OCI-LY1 (cell line): ENCODE measurements at regions not wholly inside any gene's neighbourhood (a gene's known extent, or its start where the extent isn't known, plus 50 kb on each side); places are given as distances from the start of the nearest gene placed in this dataset.

ENCODE experiments used
- H2AFZ ChIP-seq: fragments of 200-600 bp; sonication (generic), shearing (Covaris generic); 2 replicates; pipeline ENCODE4 v1.6.0; 2014; ENCODE audit warnings: antibody characterized with exemption, mild to moderate bottlenecking, low read length
- H3F3A ChIP-seq: fragments of 200-600 bp; sonication (generic), shearing (Covaris generic); 2 replicates; pipeline ENCODE4 v1.6.0; 2014; ENCODE audit warnings: mild to moderate bottlenecking, antibody characterized with exemption, low read length, moderate library complexity; ENCODE audit not compliant: insufficient read depth
- H3K27ac ChIP-seq: fragments of 200-600 bp; sonication (generic); 2 replicates; pipeline ENCODE4 v1.5.1; 2014; ENCODE audit warnings: low read length, mixed run types, mild to moderate bottlenecking, low read depth; ENCODE audit not compliant: poor library complexity, severe bottlenecking
- H3K27me3 ChIP-seq: fragments of 200-600 bp; sonication (generic); 2 replicates; pipeline ENCODE4 v1.6.0; 2014; ENCODE audit warnings: antibody characterized with exemption, mild to moderate bottlenecking, low read length, moderate library complexity; ENCODE audit not compliant: insufficient read depth
- H3K36me3 ChIP-seq: fragments of 200-600 bp; sonication (generic); 2 replicates; pipeline ENCODE4 v1.6.1; 2014; ENCODE audit warnings: mild to moderate bottlenecking, antibody characterized with exemption, low read length, moderate library complexity, mixed read lengths; ENCODE audit not compliant: insufficient read depth
- H3K4me1 ChIP-seq: fragments of 200-600 bp; sonication (generic); 2 replicates; pipeline ENCODE4 v1.5.1; 2014; ENCODE audit warnings: mild to moderate bottlenecking, low read length, moderate library complexity; ENCODE audit not compliant: insufficient read depth, severe bottlenecking
- H3K4me2 ChIP-seq: fragments of 200-600 bp; sonication (generic), shearing (Covaris generic); 2 replicates; pipeline ENCODE4 v1.6.1; 2014; ENCODE audit warnings: low read length
- H3K4me3 ChIP-seq: fragments of 200-600 bp; sonication (generic); 2 replicates; pipeline ENCODE4 v1.5.1; 2014; ENCODE audit warnings: low read length, low read depth, mild to moderate bottlenecking, mixed read lengths; ENCODE audit not compliant: poor library complexity, severe bottlenecking
- H3K79me2 ChIP-seq: fragments of 200-600 bp; shearing (Covaris generic); 2 replicates; pipeline ENCODE4 v1.6.1; 2016; ENCODE audit warnings: mixed run types, low read length, mixed read lengths; ENCODE audit not compliant: insufficient read depth
- H3K9ac ChIP-seq: fragments of 200-600 bp; sonication (generic), shearing (Covaris generic); 2 replicates; pipeline ENCODE4 v1.6.1; 2014; ENCODE audit warnings: mild to moderate bottlenecking, low read length, mixed read lengths
- H3K9me2 ChIP-seq: fragments of 200-600 bp; sonication (generic), shearing (Covaris generic); 2 replicates; pipeline ENCODE4 v1.6.1; 2014; ENCODE audit warnings: low read depth, mild to moderate bottlenecking, low read length, mixed read lengths
- H3K9me3 ChIP-seq: fragments of 200-600 bp; shearing (Covaris generic); 2 replicates; pipeline ENCODE4 v1.6.1; 2014; ENCODE audit warnings: low read length, mixed read lengths
- H4K20me1 ChIP-seq: fragments of 200-600 bp; sonication (generic), shearing (Covaris generic); 2 replicates; pipeline ENCODE4 v1.6.0; 2016; ENCODE audit warnings: mild to moderate bottlenecking, low read length; ENCODE audit not compliant: insufficient read depth
- EZH2 ChIP-seq: fragments of 200-600 bp; sonication (generic), shearing (Covaris generic); IDR thresholded peaks from 2 replicates; pipeline ENCODE4 v1.8.0; 2017; ENCODE audit warnings: borderline replicate concordance, mixed run types, mild to moderate bottlenecking, antibody characterized with exemption, low read length, moderate library complexity, mixed read lengths
- TF ChIP-seq, protein P1 (sequence below): fragments of 200-600 bp; sonication (generic), shearing (Covaris generic); IDR thresholded peaks from 2 replicates; pipeline ENCODE4 v1.5.1; 2017; ENCODE audit warnings: mild to moderate bottlenecking, antibody characterized with exemption, low read length, moderate library complexity, mixed read lengths

DNA sequence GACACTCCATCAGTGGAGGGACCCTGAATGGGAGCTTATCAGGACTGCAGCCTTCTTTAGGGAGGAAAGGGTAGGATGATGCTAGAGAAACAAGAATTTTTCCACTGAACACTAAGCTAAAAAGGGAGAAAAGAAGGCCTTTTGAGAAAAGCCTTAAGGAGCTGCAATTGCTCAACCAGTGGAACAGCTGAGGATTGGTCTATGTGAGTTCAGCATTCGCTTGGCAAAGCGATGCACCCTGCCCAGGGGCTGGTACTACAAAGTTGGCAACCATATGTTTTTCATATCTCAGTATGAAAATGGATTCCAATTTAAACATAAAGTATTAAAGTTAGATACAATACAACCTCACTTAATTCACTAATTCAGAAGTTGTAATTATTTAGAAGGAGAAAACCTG, 117.8 kb upstream of the FAM20A start:
- Histone ChIP-seq H3K4me1 (no peaks in the 10 kb centered on the region), H3F3A (no peaks in the 10 kb centered on the region), H3K27me3 (no peaks in the 10 kb centered on the region), H3K9ac (no peak overlapping the region), H3K36me3 (no peaks in the 10 kb centered on the region), H2AFZ (no peak overlapping the region), H3K9me3 (no peaks in the 10 kb centered on the region), H3K79me2 (no peaks in the 10 kb centered on the region), H3K4me2 (no peak overlapping the region), H3K9me2 (no peaks in the 10 kb centered on the region), H3K27ac (no peak overlapping the region), H4K20me1 (no peaks in the 10 kb centered on the region), H3K4me3 (no peak overlapping the region)
- TF ChIP-seq, protein P1, sequence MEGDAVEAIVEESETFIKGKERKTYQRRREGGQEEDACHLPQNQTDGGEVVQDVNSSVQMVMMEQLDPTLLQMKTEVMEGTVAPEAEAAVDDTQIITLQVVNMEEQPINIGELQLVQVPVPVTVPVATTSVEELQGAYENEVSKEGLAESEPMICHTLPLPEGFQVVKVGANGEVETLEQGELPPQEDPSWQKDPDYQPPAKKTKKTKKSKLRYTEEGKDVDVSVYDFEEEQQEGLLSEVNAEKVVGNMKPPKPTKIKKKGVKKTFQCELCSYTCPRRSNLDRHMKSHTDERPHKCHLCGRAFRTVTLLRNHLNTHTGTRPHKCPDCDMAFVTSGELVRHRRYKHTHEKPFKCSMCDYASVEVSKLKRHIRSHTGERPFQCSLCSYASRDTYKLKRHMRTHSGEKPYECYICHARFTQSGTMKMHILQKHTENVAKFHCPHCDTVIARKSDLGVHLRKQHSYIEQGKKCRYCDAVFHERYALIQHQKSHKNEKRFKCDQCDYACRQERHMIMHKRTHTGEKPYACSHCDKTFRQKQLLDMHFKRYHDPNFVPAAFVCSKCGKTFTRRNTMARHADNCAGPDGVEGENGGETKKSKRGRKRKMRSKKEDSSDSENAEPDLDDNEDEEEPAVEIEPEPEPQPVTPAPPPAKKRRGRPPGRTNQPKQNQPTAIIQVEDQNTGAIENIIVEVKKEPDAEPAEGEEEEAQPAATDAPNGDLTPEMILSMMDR = no peak
- TF ChIP-seq EZH2 = no peak

DNA sequence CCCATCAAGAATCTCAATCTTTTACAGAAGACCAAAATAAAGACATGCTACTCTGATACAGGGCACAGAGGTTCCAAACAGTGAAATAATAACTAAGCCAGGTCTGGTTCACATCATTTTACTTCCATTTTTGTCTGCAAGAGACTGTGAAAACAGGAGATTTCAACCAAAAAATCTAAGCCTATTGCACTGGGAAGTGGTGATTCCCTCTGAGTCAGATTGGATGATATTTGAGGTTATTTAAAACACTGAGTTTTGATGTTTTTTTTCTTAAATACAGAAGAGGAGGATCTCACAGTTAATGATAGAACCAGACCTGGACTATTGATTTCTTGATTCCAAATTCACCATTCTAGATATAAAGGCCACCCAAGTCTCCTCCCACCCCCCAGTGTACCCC, 117.3 kb upstream of the FAM20A start:
- Histone ChIP-seq H3K27ac (no peak overlapping the region), H3K36me3 (no peaks in the 10 kb centered on the region), H3K79me2 (no peaks in the 10 kb centered on the region), H3K4me2 (no peak overlapping the region), H3K27me3 (no peaks in the 10 kb centered on the region), H2AFZ (no peak overlapping the region), H4K20me1 (no peaks in the 10 kb centered on the region), H3K4me3 (no peak overlapping the region), H3K4me1 (no peaks in the 10 kb centered on the region), H3F3A (no peaks in the 10 kb centered on the region), H3K9me2 (no peaks in the 10 kb centered on the region), H3K9me3 (no peaks in the 10 kb centered on the region), H3K9ac (no peak overlapping the region)
- no peak for TF ChIP-seq EZH2
- TF ChIP-seq, protein P1 = no peak

GRCh38 chr17:68714676-68715075, 113.5 kb upstream of the FAM20A start:
- no peaks in the 10 kb centered on the region for H3F3A ChIP-seq
- H3K4me3 ChIP-seq = no peak overlapping the region
- TF ChIP-seq, protein P1 = no peak
- no peak for TF ChIP-seq EZH2
- no peak overlapping the region for H3K9ac ChIP-seq
- H3K36me3 ChIP-seq = no peaks in the 10 kb centered on the region
- no peaks in the 10 kb centered on the region for H4K20me1 ChIP-seq
- H3K4me2 ChIP-seq = no peak overlapping the region
- no peak overlapping the region for H3K27ac ChIP-seq
- H3K27me3 ChIP-seq = no peaks in the 10 kb centered on the region
- no peaks in the 10 kb centered on the region for H3K9me2 ChIP-seq
- H3K9me3 ChIP-seq = no peaks in the 10 kb centered on the region
- H3K4me1 ChIP-seq = no peaks in the 10 kb centered on the region
- H2AFZ ChIP-seq = no peak overlapping the region
- no peaks in the 10 kb centered on the region for H3K79me2 ChIP-seq
